ENCODE measurements at regions not wholly inside any gene's neighbourhood (a gene's known extent, or its start where the extent isn't known, plus 50 kb on each side); places are given as distances from the start of the nearest gene placed in this dataset.

DNA sequence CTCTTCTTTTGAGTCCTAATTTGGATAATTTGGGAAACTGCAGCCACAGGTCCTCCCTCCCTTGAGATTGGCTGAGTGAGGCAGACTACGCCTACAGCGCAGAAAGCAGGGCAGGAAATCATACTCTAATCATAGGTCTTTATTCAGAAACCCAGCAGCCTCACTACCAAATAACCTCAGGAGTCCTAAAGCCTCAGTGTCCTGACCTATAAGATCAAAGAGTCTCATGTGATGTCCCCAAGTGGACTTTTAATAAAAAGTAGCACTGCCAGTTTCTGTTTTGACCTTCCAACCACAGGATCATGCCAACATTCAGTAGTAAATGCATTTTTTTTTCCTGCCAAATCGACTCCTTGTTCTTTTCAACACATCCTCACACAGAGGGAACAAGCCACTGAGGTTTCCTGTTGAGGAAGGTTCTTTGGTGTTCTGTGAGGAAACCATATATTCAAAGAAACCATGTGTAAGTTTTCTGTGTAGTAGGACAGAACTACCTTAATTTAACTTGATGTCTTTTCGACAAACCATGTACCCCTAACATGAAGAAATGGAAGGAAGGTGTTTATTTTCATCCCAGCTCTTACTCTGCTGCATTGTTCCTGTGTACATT, 72.2 kb downstream of the VCPKMT start:
- TF ChIP-seq, protein P1, sequence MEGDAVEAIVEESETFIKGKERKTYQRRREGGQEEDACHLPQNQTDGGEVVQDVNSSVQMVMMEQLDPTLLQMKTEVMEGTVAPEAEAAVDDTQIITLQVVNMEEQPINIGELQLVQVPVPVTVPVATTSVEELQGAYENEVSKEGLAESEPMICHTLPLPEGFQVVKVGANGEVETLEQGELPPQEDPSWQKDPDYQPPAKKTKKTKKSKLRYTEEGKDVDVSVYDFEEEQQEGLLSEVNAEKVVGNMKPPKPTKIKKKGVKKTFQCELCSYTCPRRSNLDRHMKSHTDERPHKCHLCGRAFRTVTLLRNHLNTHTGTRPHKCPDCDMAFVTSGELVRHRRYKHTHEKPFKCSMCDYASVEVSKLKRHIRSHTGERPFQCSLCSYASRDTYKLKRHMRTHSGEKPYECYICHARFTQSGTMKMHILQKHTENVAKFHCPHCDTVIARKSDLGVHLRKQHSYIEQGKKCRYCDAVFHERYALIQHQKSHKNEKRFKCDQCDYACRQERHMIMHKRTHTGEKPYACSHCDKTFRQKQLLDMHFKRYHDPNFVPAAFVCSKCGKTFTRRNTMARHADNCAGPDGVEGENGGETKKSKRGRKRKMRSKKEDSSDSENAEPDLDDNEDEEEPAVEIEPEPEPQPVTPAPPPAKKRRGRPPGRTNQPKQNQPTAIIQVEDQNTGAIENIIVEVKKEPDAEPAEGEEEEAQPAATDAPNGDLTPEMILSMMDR (IDR thresholded peaks at IDR 0.05): no peak
- no peak for TF ChIP-seq ZFX (IDR thresholded peaks at IDR 0.05; ENCODE audit: borderline replicate concordance)

Data from 22Rv1 (cell line).